Choroid plexus epithelial cell (primary cell): ENCODE measurements at regions not wholly inside any gene's neighbourhood (a gene's known extent, or its start where the extent isn't known, plus 50 kb on each side); places are given as distances from the start of the nearest gene placed in this dataset.

Experiments
- DNase-seq: peaks from one replicate; pipeline ENCODE4 v3.0.0-alpha.2; 2010; ENCODE audit warnings: low read depth
- H3K4me3 ChIP-seq: 2 replicates; pipeline ENCODE4 v1.5.1; 2011; ENCODE audit warnings: low read depth, mild to moderate bottlenecking, control low read depth, low read length, moderate library complexity
- TF ChIP-seq, protein P1 (sequence below): conservative IDR thresholded peaks from 2 replicates; pipeline ENCODE4 v1.5.1; 2011; ENCODE audit warnings: low read depth, mild to moderate bottlenecking, control low read depth, inconsistent platforms, low read length, moderate library complexity

DNA sequence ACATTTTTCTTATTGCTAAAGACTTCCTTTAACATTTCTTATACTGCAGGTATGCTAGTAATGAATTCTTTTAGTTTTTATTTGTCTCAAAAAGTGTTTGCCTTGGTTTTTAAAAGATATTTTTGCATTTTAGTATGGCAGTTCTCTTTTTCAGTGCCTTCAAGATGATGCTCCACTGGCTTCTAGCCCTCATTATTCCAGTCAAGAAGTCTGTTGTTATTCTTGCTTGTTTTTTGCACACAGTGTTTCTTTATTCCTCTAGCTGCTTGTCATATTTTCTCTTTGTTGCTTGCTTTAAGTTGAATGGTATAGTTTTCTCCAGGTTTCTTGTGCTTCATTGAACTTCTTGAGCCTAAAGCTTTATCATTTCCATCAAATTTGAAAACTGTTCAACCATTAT is 158.0 kb upstream of the SPHKAP start:
- TF ChIP-seq, protein P1, sequence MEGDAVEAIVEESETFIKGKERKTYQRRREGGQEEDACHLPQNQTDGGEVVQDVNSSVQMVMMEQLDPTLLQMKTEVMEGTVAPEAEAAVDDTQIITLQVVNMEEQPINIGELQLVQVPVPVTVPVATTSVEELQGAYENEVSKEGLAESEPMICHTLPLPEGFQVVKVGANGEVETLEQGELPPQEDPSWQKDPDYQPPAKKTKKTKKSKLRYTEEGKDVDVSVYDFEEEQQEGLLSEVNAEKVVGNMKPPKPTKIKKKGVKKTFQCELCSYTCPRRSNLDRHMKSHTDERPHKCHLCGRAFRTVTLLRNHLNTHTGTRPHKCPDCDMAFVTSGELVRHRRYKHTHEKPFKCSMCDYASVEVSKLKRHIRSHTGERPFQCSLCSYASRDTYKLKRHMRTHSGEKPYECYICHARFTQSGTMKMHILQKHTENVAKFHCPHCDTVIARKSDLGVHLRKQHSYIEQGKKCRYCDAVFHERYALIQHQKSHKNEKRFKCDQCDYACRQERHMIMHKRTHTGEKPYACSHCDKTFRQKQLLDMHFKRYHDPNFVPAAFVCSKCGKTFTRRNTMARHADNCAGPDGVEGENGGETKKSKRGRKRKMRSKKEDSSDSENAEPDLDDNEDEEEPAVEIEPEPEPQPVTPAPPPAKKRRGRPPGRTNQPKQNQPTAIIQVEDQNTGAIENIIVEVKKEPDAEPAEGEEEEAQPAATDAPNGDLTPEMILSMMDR = no peak
- no peak for DNase-seq
- H3K4me3 ChIP-seq = no peak overlapping the region

DNA sequence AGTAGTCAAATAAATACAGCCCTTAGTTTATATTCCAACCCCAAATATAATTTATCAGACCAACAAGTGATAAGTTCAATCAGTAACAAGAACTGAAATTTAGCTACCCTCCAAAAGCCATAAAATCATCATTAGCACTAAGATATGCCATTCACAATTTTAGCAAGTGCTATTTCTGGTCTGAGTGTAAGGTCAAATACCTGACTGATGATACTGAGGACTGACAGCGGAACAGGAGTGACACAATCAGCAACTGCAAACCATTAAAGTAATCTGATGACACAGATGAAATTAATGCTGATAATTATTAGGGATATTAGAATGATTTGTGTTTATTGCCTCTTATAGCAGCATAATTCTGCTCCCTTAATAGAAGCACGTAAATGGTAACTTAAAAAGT is 152.7 kb upstream of the SPHKAP start:
- no peak for DNase-seq
- H3K4me3 ChIP-seq = no peak overlapping the region
- TF ChIP-seq, protein P1 = no peak

DNA sequence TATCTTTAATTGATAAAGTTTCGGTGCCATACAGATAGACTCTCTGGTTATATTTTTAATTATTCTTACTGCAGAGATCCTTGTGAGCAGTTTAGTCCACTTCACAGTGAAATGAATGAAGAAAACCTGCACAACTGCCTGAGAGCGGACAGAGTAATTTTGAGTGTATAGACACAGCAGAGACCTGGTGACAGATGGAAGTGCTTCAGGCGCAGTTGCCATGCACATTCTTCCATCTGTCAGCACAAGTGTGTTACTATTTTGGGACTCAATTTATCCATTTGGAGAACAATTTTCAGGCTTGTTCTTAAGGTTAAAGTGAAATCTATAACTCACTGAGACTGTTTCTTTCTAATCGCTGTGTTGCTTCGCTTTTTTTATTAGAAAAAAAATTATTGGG is 147.8 kb upstream of the SPHKAP start:
- TF ChIP-seq, protein P1 = no peak
- no peak overlapping the region for H3K4me3 ChIP-seq
- DNase-seq = no peak

DNA sequence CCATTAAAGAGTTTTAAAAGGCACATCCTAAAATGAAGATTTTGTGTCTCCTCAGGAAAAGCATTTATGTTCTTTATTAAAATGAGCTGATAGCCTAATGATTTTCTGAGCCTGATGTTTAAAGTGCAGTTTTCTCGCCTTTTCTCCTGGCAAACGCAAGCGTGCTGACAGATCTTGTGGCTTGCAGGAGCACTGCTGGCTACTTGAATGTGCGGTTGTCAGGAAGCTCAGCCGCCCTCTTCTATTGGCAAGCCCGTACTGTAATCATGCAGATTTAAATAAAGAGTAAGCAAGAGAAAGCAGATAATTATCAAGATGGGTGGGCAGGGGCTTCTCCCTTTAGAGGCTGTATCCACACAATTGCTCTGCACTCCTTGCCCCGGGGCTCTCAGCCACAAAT is 139.5 kb upstream of the SPHKAP start:
- no peak overlapping the region for H3K4me3 ChIP-seq
- DNase-seq = no peak
- TF ChIP-seq, protein P1 = no peak

DNA sequence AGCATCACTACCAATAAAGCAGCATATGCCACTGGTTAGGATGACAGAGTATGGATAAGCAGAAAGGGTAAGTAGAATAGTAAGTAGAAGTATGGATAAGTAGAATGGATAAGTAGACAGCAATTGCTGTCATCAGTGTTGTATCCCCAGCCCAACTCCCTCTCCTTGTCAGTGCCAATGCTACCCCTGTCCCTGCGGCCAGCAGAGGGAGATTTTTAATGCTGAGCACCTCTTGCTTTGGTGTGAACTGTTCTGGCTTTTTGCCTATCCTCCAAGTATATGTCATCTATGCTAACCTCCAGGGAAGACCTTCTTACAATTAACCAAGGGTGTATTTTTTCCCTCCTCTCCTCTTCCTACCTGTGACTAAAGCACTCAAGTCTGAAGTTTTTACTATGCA is 136.7 kb upstream of the SPHKAP start:
- no peak overlapping the region for H3K4me3 ChIP-seq
- TF ChIP-seq, protein P1 = peak; percentile 49
- peak; percentile 26 for DNase-seq

DNA sequence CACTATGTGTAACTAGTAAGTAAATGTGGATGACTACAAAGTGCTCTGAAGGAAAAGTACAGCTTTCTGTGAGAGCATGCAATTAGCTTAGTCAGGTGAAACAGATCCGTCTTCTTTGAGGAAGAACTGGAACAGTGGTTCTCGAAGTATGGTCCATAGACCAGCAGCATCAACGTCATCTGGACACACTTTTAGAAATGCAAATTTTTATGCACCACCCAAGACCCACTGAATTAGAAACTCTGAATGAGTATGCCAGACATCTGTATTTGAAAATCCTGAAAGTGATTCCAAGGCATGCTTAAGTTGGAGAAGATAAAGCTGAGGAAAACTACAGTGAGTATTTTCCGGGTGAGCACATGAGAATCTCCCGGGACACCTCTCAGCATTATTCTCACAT is 130.7 kb upstream of the SPHKAP start:
- DNase-seq = no peak
- H3K4me3 ChIP-seq = no peak overlapping the region
- TF ChIP-seq, protein P1 = no peak

DNA sequence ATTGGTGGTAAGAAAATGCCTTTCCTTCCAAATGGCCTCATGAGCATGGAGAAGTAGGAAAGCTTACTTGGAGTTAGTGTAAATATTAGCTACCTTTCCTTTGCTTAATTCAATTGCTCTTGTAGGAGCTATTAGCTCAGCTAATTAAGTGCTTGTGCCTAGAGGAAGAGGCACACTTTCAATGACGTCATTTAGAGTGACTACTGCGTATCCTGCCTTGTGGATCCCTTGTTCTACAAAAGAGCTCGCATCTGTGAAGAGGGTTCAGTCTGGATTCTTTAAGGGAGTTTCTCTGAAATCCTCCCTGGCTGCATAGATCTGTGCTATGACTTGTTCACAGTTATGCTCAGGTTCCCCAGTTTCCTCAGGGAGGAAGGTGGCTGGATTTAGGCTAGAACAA is 122.5 kb upstream of the SPHKAP start:
- TF ChIP-seq, protein P1 = no peak
- no peak for DNase-seq
- H3K4me3 ChIP-seq = no peak overlapping the region
